ENCODE measurements at regions not wholly inside any gene's neighbourhood (a gene's known extent, or its start where the extent isn't known, plus 50 kb on each side); places are given as distances from the start of the nearest gene placed in this dataset.

DNA sequence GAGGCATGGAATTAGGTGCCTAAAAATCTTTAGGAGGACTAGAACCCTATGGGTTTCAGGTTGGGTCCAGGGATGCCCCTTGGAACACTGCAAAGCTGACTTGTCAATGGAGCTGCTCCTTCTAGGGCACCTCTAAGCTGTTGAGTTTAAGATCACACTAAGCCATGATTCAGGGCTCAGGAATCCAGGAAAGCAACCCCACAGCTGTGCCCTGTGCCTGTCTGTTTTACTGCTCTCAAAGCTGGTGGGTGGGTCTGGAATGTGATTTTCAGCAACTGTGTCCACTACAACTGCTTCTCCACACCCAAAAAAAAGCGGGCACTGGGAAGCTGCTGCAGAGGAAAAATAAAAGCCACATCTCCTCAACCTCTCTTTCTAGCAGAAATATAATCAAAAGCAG, 310.4 kb upstream of the MOCS1 start:
- Histone ChIP-seq H3K36me3 (replicated peaks) (no peaks in the 10 kb centered on the region), H3K27ac (no peak overlapping the region), H3K27me3 (replicated peaks) (no peaks in the 10 kb centered on the region), H3K4me3 (ENCODE audit: low read depth, low read length) (no peak overlapping the region)
- in situ Hi-C loops (cut with HindIII; ENCODE audit: low pct_ligation_motif_present, low sequenced_read_pairs): no loop called here
- DNase-seq: no peak
- TF ChIP-seq CTCF (IDR thresholded peaks at IDR 0.05; ENCODE audit: low read depth, low read length, missing control alignments): no peak

GRCh38 chr6:40232698-40233097, 298.4 kb upstream of the MOCS1 start:
- H3K27me3 ChIP-seq (replicated peaks): no peaks in the 10 kb centered on the region
- no peak for TF ChIP-seq CTCF (IDR thresholded peaks at IDR 0.05; ENCODE audit: low read depth, low read length, missing control alignments)
- H3K27ac ChIP-seq: no peak overlapping the region
- in situ Hi-C loops (cut with HindIII; ENCODE audit: low pct_ligation_motif_present, low sequenced_read_pairs): no loop called here
- no peaks in the 10 kb centered on the region for H3K36me3 ChIP-seq (replicated peaks)
- no peak for DNase-seq
- no peak overlapping the region for H3K4me3 ChIP-seq (ENCODE audit: low read depth, low read length)

DNA sequence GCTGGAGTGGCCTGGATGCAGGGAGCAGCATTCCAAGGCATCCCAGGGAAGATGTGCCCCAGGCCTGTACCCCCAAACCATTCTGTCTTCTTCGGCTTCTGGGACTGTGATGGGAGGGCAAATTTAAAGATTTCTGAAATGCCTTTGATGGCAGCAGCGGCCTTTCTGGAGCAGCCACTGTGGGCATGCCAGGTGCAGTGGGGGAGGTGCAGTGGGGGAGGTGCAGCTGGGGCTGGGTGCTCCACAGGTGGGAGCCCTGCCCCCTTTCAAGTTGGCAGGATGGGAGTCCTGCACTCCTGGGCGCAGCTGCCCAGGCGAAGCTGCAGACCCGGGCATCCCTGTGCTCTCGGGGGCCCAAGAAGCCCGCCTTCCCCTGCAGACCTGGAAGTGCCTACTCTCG, 293.5 kb upstream of the MOCS1 start:
- in situ Hi-C loops (cut with HindIII; ENCODE audit: low pct_ligation_motif_present, low sequenced_read_pairs): no loop called here
- Histone ChIP-seq H3K27ac (no peak overlapping the region), H3K4me3 (ENCODE audit: low read depth, low read length) (no peak overlapping the region), H3K36me3 (replicated peaks) (no peaks in the 10 kb centered on the region), H3K27me3 (replicated peaks) (no peaks in the 10 kb centered on the region)
- DNase-seq: no peak
- no peak for TF ChIP-seq CTCF (IDR thresholded peaks at IDR 0.05; ENCODE audit: low read depth, low read length, missing control alignments)

GRCh38 chr6:40222354-40222753, 288.1 kb upstream of the MOCS1 start:
- TF ChIP-seq CTCF (IDR thresholded peaks at IDR 0.05; ENCODE audit: low read depth, low read length, missing control alignments): no peak
- Histone ChIP-seq H3K27ac (no peak overlapping the region), H3K27me3 (replicated peaks) (no peaks in the 10 kb centered on the region), H3K4me3 (ENCODE audit: low read depth, low read length) (no peak overlapping the region), H3K36me3 (replicated peaks) (no peaks in the 10 kb centered on the region)
- in situ Hi-C loops (cut with HindIII; ENCODE audit: low pct_ligation_motif_present, low sequenced_read_pairs): no loop called here
- DNase-seq: no peak

DNA sequence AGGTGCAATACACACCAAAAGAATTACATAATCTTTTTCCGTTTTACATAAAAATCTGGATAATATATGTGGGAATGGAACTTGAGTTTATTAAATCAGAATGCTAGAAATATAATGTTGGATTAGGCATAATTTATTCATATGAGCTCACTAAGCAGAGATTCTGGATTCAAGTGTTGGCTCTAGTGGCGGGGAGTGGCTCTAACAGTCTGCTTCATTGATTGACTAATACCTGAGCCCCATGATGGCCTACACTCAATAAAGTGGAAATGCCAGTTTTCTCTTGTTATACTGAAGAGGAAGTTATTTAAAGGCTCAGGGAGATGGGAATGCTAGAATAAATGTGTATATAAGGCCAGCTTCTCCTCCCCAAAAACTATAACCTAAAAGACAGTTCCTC, 285.5 kb upstream of the MOCS1 start:
- no peaks in the 10 kb centered on the region for H3K27me3 ChIP-seq (replicated peaks)
- no peak overlapping the region for H3K4me3 ChIP-seq (ENCODE audit: low read depth, low read length)
- no peak for DNase-seq
- in situ Hi-C loops (cut with HindIII; ENCODE audit: low pct_ligation_motif_present, low sequenced_read_pairs): no loop called here
- no peaks in the 10 kb centered on the region for H3K36me3 ChIP-seq (replicated peaks)
- no peak overlapping the region for H3K27ac ChIP-seq
- TF ChIP-seq CTCF (IDR thresholded peaks at IDR 0.05; ENCODE audit: low read depth, low read length, missing control alignments): no peak

GRCh38 chr6:40210628-40211056, 276.4 kb upstream of the MOCS1 start:
- Histone ChIP-seq H3K4me3 (ENCODE audit: low read depth, low read length) (no peak overlapping the region), H3K36me3 (replicated peaks) (no peaks in the 10 kb centered on the region), H3K27me3 (replicated peaks) (no peaks in the 10 kb centered on the region), H3K27ac (no peak overlapping the region)
- no peak for TF ChIP-seq CTCF (IDR thresholded peaks at IDR 0.05; ENCODE audit: low read depth, low read length, missing control alignments)
- in situ Hi-C loops (cut with HindIII; ENCODE audit: low pct_ligation_motif_present, low sequenced_read_pairs): no loop called here
- DNase-seq: no peak

All from brain microvascular endothelial cell (primary cell).